IgD-negative memory B cell (primary cell): ENCODE measurements at regions not wholly inside any gene's neighbourhood (a gene's known extent, or its start where the extent isn't known, plus 50 kb on each side); places are given as distances from the start of the nearest gene placed in this dataset.

Source experiments
- H3K27ac Mint-ChIP-seq, 3 donors: one replicate each; pipeline ENCODE4 v1.8.0; 2020 to 2022; ENCODE audit warnings: mild to moderate bottlenecking in 3 of 3, mixed read lengths in 3 of 3, moderate library complexity in 1 of 3
- H3K27me3 Mint-ChIP-seq: one replicate; pipeline ENCODE4 v1.8.0; 2021; ENCODE audit warnings: mixed read lengths
- H3K36me3 Mint-ChIP-seq: one replicate; pipeline ENCODE4 v1.8.0; 2020; ENCODE audit warnings: mild to moderate bottlenecking, mixed read lengths
- H3K4me1 Mint-ChIP-seq, 3 donors: one replicate each; pipeline ENCODE4 v1.8.0; 2020 to 2022; ENCODE audit warnings: mixed read lengths in 3 of 3, mild to moderate bottlenecking in 1 of 3
- H3K4me3 Mint-ChIP-seq, 4 donors: one replicate each; pipeline ENCODE4 v1.8.0; 2020 to 2022; ENCODE audit warnings: mild to moderate bottlenecking in 4 of 4, mixed read lengths in 4 of 4, moderate library complexity in 3 of 4
- H3K9me3 Mint-ChIP-seq, 3 donors: one replicate each; pipeline ENCODE4 v1.8.0; 2020 to 2021; ENCODE audit warnings: mixed read lengths in 3 of 3, mild to moderate bottlenecking in 1 of 3

DNA sequence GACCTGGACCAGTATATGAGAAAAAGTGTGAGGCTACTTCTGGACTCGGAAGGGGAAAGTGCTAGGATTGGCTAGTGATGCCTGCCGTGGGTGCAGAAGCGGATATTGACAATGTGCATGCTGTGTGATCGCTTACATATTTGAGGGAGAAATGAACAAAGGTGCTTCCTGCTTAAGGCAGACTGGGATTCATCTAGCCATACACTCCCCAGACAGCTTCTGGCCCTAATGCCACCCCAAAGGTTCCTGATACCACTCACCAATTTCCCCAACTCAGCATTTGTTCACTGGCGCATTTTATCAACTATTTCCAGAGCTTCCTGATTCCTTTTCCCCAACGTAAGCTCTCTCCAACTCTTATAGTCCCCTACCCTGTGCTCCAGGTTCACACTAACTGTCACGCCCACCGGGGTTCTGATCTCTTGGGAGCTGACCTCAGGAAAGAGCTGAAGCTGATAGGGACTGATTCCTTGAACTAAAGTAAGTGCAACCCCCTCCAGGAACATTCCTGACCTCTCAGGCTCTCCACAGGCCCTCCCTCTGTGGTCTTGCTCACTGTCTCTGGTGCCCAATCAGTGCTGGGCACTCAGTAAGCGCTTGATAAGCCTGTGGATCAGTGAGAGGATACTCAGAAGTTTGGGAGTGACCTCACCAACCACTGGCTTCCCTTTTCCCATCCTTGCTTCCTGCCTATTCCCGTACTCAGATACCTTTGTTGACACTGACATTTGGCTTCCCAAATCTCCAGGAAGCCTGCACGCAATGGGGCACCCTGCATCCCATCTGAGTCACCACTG, 73.3 kb downstream of the MRPL14 start:
- H3K4me3 Mint-ChIP-seq, result peak overlapping the region in 1 of 4 donors; percentile 82

DNA sequence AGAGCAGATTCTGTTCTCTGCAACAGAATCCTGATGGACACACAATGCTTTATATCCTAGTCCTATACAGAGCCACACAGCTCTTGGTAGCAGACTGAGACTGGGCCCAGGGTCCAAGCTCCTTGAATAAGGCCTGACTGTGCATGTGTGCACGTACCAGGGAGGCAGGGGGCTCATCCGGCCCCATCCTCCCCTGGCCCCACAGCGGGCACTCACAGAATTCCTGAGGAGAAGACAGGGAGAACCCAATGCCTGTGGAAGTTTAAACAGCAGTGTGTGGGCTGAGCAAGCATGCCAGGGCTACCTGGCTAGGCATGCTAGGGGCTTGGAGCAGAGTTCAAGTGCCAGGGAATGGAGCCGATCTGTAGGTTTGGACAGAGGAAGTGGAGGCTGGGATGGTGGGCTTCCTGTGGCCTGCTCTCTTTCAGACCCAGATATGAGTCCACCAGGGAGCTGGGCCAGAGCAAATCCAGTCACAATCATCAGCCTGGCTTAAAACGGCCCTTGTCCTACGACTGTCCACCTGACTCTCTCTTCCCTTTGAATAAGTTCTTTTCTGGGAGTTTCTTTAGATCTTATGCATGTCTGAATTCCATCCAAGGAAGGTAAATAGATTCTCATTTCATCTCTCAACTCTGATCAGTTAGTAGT, 74.0 kb downstream of the MRPL14 start:
- Mint-ChIP-seq H3K4me3 (no peak overlapping the region), H3K4me1 (no peaks in the 10 kb centered on the region), H3K27me3 (no peaks in the 10 kb centered on the region), H3K9me3 (peaks cover 0 to 3% (median 0%) of the 10 kb centered on the region in 3 donors), H3K27ac (no peak overlapping the region), H3K36me3 (no peaks in the 10 kb centered on the region)

More for the DNA sequence above, 73.3 kb downstream of the MRPL14 start:
- no peaks in the 10 kb centered on the region for H3K36me3 Mint-ChIP-seq
- peak overlapping the region in 1 of 3 donors; percentile 48 for H3K27ac Mint-ChIP-seq
- H3K4me1 Mint-ChIP-seq, result peaks cover 0 to 1% (median 0%) of the 10 kb centered on the region in 3 donors
- H3K27me3 Mint-ChIP-seq, result peaks cover 2% of the 10 kb centered on the region
- H3K9me3 Mint-ChIP-seq, result peaks cover 0 to 3% (median 0%) of the 10 kb centered on the region in 3 donors

DNA sequence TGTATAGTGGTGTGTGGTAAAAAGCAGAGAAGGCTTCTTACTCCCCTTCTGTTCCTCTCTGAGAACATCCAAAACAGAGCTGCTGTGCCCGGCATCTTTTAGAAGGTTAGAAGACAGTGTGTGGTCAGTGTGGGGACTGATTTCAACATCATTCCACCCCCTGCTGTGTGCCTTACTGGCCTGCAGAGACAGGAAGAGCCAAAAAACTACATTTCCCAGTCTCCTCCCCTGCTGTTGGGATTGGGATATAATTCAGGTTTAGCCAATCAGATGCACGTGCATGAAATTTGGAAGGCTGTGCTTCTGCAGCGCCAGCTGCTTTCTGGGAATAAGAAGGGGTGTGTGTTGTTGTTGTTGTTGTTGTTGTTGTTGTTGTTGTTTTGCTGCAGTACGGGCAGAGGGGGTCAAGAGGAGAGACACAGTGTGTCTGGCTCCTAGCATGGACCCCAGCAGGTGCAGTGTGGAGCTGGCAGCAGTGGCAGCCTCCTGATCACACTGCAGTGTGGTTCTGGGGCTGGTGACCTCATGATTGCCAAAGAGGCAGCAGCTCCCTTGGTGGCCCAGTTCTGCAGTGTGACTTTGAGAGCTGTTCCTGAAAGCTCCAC, 74.7 kb downstream of the MRPL14 start:
- no peaks in the 10 kb centered on the region for H3K36me3 Mint-ChIP-seq
- no peaks in the 10 kb centered on the region for H3K4me1 Mint-ChIP-seq
- peak overlapping the region in 1 of 4 donors; percentile 49 for H3K4me3 Mint-ChIP-seq
- no peaks in the 10 kb centered on the region for H3K9me3 Mint-ChIP-seq
- no peaks in the 10 kb centered on the region for H3K27me3 Mint-ChIP-seq
- no peak overlapping the region for H3K27ac Mint-ChIP-seq

DNA sequence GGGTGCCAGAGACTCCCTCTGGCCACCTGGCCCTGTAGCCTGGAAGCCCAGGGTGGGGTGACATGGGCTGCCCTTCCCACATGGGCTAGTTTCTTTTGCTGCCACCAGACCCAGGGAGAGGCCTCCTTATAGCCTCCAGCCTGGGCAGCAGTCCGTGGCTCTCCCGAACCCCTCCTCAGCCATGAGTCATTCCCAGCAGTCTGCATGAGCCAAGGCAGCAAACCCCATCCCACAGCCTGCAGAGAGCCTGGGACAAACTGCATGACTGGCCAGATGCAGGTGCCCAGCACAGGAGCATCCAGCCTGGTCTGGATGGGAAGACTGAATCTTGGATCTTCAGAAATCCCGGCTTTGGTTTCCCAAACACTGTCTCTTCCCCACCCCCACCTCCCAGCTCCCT, 75.7 kb downstream of the MRPL14 start:
- Mint-ChIP-seq H3K9me3 (no peaks in the 10 kb centered on the region), H3K27ac (no peak overlapping the region), H3K4me1 (no peaks in the 10 kb centered on the region), H3K27me3 (no peaks in the 10 kb centered on the region), H3K4me3 (no peak overlapping the region), H3K36me3 (no peaks in the 10 kb centered on the region)

DNA sequence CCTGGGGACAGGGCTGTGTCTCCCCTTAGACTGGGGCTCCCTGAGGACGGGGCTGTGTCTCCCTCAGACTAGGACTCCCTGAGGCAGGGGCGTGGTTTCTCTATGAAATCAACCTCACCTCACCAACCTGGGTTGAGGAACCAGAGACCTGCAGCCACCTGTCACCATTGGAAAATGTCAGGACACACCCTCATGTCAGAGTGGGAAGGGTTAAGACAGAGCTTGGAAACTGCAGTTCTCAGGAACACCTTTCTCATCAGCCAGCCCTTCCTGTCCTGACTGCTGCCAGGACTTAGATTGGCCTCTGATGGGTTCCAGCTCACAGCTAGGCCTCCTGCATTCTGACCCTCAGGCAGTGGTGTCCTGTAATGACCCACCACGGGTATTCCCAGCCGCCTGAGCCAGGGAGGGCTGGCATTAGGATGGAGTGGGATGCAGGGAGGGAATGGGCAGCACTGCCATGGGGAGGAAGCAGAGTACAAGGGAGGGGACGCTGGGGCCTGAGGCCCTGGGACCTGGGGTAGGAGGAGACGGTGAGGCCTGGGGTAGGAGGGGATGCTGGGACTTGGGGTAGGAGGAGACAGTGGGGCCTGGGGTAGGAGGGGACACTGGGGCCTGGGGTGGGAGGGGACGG, 76.3 kb downstream of the MRPL14 start:
- no peaks in the 10 kb centered on the region for H3K27me3 Mint-ChIP-seq
- no peak overlapping the region for H3K27ac Mint-ChIP-seq
- H3K9me3 Mint-ChIP-seq, result no peaks in the 10 kb centered on the region
- H3K4me1 Mint-ChIP-seq, result no peaks in the 10 kb centered on the region
- H3K4me3 Mint-ChIP-seq, result no peak overlapping the region
- no peaks in the 10 kb centered on the region for H3K36me3 Mint-ChIP-seq

DNA sequence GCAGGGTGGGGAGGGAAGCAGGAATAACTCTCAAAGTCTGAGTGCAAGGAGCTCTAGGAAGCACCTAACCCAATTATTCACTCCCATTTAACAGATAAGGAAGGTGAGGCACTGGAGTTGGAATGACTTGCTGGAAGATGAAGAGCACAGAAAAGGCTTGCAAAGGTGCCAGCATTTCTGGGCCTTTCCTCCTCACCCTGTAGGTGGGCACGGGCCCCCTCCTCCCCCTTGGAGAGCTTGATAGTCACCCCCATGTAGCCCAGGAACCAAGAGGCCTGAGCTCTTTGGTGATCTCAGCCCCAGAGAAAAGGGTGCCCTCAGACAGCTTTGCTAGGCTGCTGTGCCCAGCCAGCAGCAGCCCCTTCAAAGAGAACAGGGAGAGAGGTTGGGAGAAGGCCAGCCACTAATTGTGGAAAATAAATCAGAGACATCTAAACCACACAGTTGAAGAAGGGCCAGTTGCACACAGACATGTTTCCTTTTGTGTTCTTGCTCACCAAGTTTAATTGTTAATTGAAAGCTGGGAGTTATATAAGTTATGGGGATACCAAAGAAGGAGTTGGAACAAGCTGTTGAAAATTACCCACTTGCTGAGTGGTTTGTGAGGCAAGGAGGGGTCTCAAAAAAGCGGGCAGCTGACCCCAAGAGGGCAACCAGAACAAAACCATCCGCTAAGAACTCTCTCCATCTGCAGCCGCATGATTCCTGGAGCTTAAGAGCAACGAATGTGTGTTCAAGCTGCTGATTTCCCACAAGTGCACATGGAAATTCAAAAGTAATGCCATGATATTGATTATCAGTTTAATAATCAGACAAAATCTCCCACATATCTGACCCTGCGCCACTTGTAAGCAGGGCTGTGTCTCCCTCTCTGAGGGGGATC, 77.0 kb downstream of the MRPL14 start:
- Mint-ChIP-seq H3K9me3 (no peaks in the 10 kb centered on the region), H3K27me3 (no peaks in the 10 kb centered on the region), H3K27ac (no peak overlapping the region), H3K36me3 (no peaks in the 10 kb centered on the region), H3K4me1 (no peaks in the 10 kb centered on the region), H3K4me3 (no peak overlapping the region)

DNA sequence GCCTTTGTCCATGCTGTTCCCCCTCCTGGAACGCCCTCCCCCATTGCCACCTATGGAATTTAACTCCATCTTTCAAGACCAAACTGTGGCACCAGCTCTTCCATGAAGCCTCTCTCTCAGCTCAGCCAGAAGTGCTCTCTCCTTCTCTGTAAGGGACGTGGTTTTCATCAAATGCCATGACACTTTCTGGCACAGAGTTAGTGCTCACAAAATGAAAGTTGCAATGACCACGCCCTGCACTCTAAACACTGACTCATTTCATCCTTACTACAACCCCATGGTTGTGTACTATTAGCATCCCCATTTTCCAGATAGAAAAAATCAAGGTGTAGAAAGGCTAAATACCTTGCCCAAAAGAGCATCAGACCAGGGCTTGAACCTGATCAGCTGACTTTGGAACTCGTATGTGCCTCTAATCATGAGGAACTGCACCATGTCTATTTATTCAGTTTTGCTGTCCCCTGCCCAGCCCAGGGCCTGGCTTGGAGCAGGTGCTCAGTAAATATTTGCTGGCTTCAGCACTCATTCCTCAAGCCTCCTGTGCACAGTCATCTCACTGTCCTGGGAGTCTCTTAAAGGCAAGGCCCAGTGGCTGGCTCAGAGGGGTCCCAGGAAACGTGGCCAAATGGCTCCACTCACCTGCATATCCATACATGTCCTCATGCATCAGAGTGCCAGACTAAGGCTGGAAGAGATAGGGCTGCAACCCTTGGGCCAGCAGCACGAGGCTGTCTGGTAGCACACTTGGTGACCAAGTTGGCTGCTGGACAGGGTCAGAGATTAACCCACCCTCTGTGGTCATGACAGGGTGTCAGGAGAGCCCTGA, 77.9 kb downstream of the MRPL14 start:
- Mint-ChIP-seq H3K27me3 (no peaks in the 10 kb centered on the region), H3K9me3 (no peaks in the 10 kb centered on the region), H3K27ac (no peak overlapping the region), H3K4me1 (no peaks in the 10 kb centered on the region), H3K36me3 (no peaks in the 10 kb centered on the region), H3K4me3 (no peak overlapping the region)

DNA sequence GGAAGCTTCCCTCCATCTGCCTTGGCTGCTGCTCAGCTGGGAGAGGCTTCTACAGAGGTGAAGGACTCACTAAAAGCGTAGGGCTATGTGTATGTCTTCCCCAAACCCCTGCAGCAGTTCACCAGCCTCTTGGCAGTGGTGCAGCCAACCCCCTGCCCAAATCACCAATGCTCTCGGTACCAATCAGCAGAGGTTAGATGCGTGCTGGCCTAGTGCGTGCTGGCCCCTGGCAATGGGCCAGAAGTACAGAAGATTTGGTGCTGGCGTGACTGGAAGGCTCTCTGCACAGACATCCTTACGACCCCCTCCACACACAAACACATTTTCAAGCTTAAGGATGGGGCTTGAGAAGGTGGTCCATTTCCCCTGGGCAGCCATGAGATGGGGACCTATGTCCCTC, 79.0 kb downstream of the MRPL14 start:
- Mint-ChIP-seq H3K9me3 (no peaks in the 10 kb centered on the region), H3K27ac (no peak overlapping the region), H3K4me1 (no peaks in the 10 kb centered on the region), H3K36me3 (no peaks in the 10 kb centered on the region), H3K27me3 (no peaks in the 10 kb centered on the region), H3K4me3 (no peak overlapping the region)

DNA sequence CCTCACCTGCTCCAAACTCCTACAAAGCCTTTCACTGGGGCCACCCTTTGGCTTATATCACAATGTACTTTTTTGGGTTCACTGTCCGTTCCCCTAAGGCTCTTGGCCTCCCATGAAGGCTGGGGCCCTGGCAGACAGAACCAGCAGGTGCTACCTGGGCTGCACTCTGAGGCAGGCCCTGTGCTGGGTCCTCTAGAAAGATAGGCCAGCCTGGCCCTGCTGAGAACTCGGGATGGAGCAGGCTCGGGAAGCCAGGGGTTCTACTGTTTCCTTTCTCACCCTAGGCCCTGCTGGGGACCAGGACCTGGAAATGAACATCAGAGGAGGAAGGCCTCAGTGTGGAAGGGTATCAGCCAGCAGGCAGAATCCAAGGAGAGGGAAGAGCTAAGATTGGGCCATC, 79.5 kb downstream of the MRPL14 start:
- H3K27ac Mint-ChIP-seq, result no peak overlapping the region
- no peaks in the 10 kb centered on the region for H3K27me3 Mint-ChIP-seq
- no peaks in the 10 kb centered on the region for H3K36me3 Mint-ChIP-seq
- H3K4me3 Mint-ChIP-seq, result no peak overlapping the region
- H3K4me1 Mint-ChIP-seq, result no peaks in the 10 kb centered on the region
- H3K9me3 Mint-ChIP-seq, result no peaks in the 10 kb centered on the region

DNA sequence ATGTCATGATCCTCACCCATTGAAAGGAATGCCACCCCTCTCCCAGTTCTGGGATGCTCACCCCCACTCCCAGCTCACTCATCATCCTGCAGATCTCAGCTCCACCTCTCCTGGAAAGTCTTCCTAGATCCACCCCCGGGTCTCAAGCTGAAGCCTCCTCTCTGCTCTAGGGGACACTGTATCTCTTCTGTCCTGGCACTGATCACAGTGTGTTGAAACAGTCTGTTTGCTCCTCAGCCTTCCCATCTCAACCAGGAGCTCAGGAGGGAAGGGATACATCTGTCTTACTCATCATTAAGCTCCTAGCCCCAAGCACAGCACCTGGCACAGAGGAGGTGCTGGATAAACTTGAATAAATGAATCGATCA, 80.1 kb downstream of the MRPL14 start:
- Mint-ChIP-seq H3K36me3 (no peaks in the 10 kb centered on the region), H3K27ac (peak overlapping the region in 1 of 3 donors; percentile 63), H3K4me1 (no peaks in the 10 kb centered on the region), H3K27me3 (no peaks in the 10 kb centered on the region), H3K9me3 (no peaks in the 10 kb centered on the region), H3K4me3 (no peak overlapping the region)

DNA sequence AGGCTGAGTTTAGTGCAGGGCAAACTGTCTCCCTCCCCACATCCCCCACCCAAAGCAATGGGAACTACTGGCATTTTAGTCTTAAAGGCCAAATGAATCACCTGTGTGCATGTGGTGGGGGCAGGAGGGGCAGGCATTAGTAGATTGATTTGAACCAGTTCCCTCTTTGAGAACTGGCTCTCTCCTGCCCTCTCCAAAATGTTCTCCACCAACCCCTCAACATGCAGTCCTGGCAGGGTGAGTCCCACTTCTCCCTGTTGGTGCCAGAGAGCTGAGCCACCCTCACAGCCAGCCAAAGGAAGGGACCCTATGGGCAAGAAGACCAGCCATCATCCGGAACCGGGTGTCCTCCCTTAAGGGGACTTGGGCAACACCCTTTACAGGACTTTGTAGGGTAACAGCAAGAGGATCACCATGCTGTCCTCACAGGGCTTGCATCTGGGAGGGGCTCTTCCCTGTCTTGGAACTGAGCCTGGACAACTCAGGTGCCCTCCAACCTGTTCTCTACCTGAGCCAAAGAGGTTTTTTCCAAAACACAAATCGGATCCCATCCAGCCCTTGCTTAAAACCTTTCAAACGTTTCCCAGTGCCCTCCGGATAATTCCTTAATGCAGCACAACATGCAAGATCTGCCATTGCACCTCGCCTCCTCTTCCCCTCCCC, 80.6 kb downstream of the MRPL14 start:
- peak overlapping the region in 1 of 3 donors; percentile 63 for H3K27ac Mint-ChIP-seq
- no peaks in the 10 kb centered on the region for H3K9me3 Mint-ChIP-seq
- H3K36me3 Mint-ChIP-seq, result no peaks in the 10 kb centered on the region

DNA sequence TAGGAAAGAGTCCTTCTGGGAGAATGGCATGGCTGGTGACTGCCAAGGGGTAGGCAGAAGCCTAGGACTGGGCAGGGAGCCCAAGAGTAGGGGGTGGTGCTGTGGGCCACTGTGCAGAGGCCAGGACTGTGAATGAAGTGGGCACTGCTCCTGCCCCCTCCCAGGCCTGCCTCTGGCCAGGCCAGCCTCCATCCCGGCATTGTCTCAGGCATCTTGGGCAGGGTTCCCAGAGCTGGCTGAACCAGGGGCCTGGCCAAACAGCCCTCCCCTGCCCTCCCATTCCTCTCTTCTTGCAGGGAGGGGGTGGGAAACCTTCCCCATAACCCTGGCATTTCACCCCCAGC, 81.6 kb downstream of the MRPL14 start:
- Mint-ChIP-seq H3K4me3 (no peak overlapping the region), H3K27me3 (peaks cover 2% of the 10 kb centered on the region)

More for the DNA sequence above, 80.6 kb downstream of the MRPL14 start:
- no peaks in the 10 kb centered on the region for H3K4me1 Mint-ChIP-seq
- no peaks in the 10 kb centered on the region for H3K27me3 Mint-ChIP-seq
- H3K4me3 Mint-ChIP-seq, result no peak overlapping the region

DNA sequence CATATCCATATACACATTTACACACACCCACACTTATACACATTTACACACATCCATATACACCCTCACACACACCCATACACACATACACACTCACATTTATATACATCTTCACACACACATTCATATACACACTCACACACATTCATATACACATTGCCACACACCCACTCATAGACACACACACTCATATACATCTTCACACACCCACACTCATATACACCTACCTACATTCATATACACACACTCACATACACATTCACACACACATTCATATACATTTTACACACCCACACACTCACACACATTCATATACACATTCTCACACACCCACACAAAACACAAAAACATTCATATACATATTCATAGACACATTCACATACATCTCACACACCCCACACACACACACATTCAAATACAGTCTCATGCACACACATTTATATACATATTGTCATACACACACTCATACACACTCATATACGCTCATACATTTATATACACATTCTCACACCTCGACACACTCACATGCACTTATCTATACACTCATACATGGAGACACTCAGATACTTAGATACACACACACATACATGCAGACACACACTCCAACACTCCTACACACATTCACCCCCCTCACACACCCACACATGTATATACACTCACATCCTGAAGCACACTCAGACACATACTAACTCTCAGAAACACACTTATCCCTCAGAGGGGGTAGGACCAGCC, 82.1 kb downstream of the MRPL14 start:
- Mint-ChIP-seq H3K9me3 (no peaks in the 10 kb centered on the region), H3K27me3 (peaks cover 2% of the 10 kb centered on the region), H3K4me1 (no peaks in the 10 kb centered on the region), H3K36me3 (no peaks in the 10 kb centered on the region), H3K4me3 (no peak overlapping the region), H3K27ac (no peak overlapping the region)

More for the DNA sequence above, 81.6 kb downstream of the MRPL14 start:
- Mint-ChIP-seq H3K36me3 (no peaks in the 10 kb centered on the region), H3K27ac (no peak overlapping the region), H3K4me1 (no peaks in the 10 kb centered on the region), H3K9me3 (no peaks in the 10 kb centered on the region)
